Endothelial cell of umbilical vein (primary cell): ENCODE measurements at regions not wholly inside any gene's neighbourhood (a gene's known extent, or its start where the extent isn't known, plus 50 kb on each side); places are given as distances from the start of the nearest gene placed in this dataset.

Source experiments
- BruUV-seq: library from RNA; stranded (reverse); fragments of 400-500 nt; replicated peaks from 2 replicates; lab custom pipeline; 2021; lab: Mats Ljungman, UMichigan
- CTCF ChIA-PET: fragments of 300-600, 350-600 bp; sonication (Branson Sonifier 250); formaldehyde crosslinking; loops from one replicate; lab custom pipeline; 2021; ENCODE audit warnings: antibody characterized with exemption, inconsistent platforms; lab: Charles Lee
- POLR2A ChIA-PET: fragments of 300-600, 350-600 bp; sonication (Branson Sonifier 250); formaldehyde crosslinking; loops from one replicate; lab custom pipeline; 2021; ENCODE audit warnings: antibody characterized with exemption, inconsistent platforms; lab: Charles Lee
- DNase-seq: peaks from one replicate; pipeline ENCODE4 v3.0.0-alpha.2; 2011; ENCODE audit warnings: low read depth, low spot score
- FAIRE-seq: peaks from 2 replicates; lab custom pipeline; 2011; peaks lifted over from hg19 to GRCh38; lab: Jason Lieb, UNC
- H2AFZ ChIP-seq: 2 replicates; pipeline ENCODE4 v1.6.0; 2012; ENCODE audit warnings: low read depth, low read length, control low read depth, inconsistent platforms
- H3K27ac ChIP-seq: 2 replicates; pipeline ENCODE4 v1.5.1; 2011; ENCODE audit warnings: low read depth, mild to moderate bottlenecking, control low read depth, low read length, moderate library complexity; ENCODE audit not compliant: insufficient read depth
- H3K27me3 ChIP-seq, 2 experiments: 2 replicates each; pipeline versions ENCODE4 v1.6.0 to v1.6.1; 2011; ENCODE audit warnings: low read length in 2 of 2, mixed read lengths in 1 of 2; ENCODE audit not compliant: control insufficient read depth in 2 of 2, insufficient read depth in 2 of 2
- H3K36me3 ChIP-seq, 2 experiments: 2 replicates in 1 of 2; 3 replicates in 1 of 2; pipeline ENCODE4 v1.5.1; 2011; ENCODE audit warnings: low read length in 2 of 2, mild to moderate bottlenecking in 1 of 2, moderate library complexity in 1 of 2; ENCODE audit not compliant: control insufficient read depth in 2 of 2, insufficient read depth in 2 of 2; ENCODE audit errors: extremely low read depth in 1 of 2
- H3K4me1 ChIP-seq: 3 replicates; pipeline ENCODE4 v1.5.1; 2011; ENCODE audit warnings: mild to moderate bottlenecking, low read length; ENCODE audit not compliant: control insufficient read depth, insufficient read depth; ENCODE audit errors: extremely low read depth
- H3K4me2 ChIP-seq: 2 replicates; pipeline ENCODE4 v1.6.1; 2011; ENCODE audit warnings: low read length, control low read depth, mixed read lengths; ENCODE audit not compliant: insufficient read depth
- H3K4me3 ChIP-seq, 3 experiments: fragments of 200-600 bp in 1 of 3; sonication (generic), shearing (Covaris generic) in 1 of 3; replicated peaks in 1 of 3; 2 replicates each; pipeline ENCODE4 v1.5.1; 2011 to 2016; ENCODE audit warnings: control low read depth in 3 of 3, low read length in 3 of 3, mild to moderate bottlenecking in 2 of 3, inconsistent platforms in 1 of 3, low read depth in 1 of 3, moderate library complexity in 1 of 3; ENCODE audit not compliant: insufficient read depth in 1 of 3
- H3K79me2 ChIP-seq: 2 replicates; pipeline ENCODE4 v1.6.0; 2012; ENCODE audit warnings: low read length, inconsistent platforms; ENCODE audit not compliant: control insufficient read depth, insufficient read depth
- H3K9ac ChIP-seq: replicated peaks from 2 replicates; pipeline ENCODE3; 2011; ENCODE audit warnings: low read length, control low read depth; ENCODE audit not compliant: insufficient read depth; ENCODE audit errors: extremely low read depth
- H3K9me1 ChIP-seq: replicated peaks from 3 replicates; pipeline ENCODE4 v1.6.0; 2011; ENCODE audit warnings: mild to moderate bottlenecking, low read length; ENCODE audit not compliant: control insufficient read depth, insufficient read depth; ENCODE audit errors: extremely low read depth
- H3K9me3 ChIP-seq: replicated peaks from 2 replicates; pipeline ENCODE4 v1.5.1; 2012; ENCODE audit warnings: low read length, inconsistent platforms; ENCODE audit not compliant: control insufficient read depth, insufficient read depth
- H4K20me1 ChIP-seq: replicated peaks from 2 replicates; pipeline ENCODE3; 2011; ENCODE audit warnings: mild to moderate bottlenecking, low read length; ENCODE audit not compliant: control insufficient read depth, insufficient read depth; ENCODE audit errors: extremely low read depth
- EZH2 ChIP-seq: IDR thresholded peaks from 2 replicates; pipeline ENCODE4 v1.6.1; 2012; ENCODE audit warnings: borderline replicate concordance, low read depth, mild to moderate bottlenecking, moderate library complexity, low read length, inconsistent platforms; ENCODE audit not compliant: severe bottlenecking
- FOS ChIP-seq: IDR thresholded peaks from 2 replicates; pipeline ENCODE4 v1.6.1; 2011; ENCODE audit warnings: mild to moderate bottlenecking, low read length, moderate library complexity, borderline replicate concordance; ENCODE audit not compliant: insufficient read depth
- GATA2 ChIP-seq: IDR thresholded peaks from 2 replicates; pipeline ENCODE4 v1.7.0; 2011; ENCODE audit warnings: low read depth, mild to moderate bottlenecking, moderate library complexity, mixed read lengths, low read length; ENCODE audit not compliant: insufficient read length, insufficient read depth
- JUN ChIP-seq: IDR thresholded peaks from 2 replicates; pipeline ENCODE4 v1.6.1; 2011; ENCODE audit warnings: borderline replicate concordance, low read depth; ENCODE audit not compliant: insufficient read length, insufficient read depth
- MYC ChIP-seq: IDR thresholded peaks from one replicate; pipeline ENCODE4 v1.6.1; 2011; ENCODE audit warnings: mild to moderate bottlenecking, low read depth, low read length
- POLR2A ChIP-seq: IDR thresholded peaks from 2 replicates; pipeline ENCODE4 v1.6.1; 2012; ENCODE audit warnings: low read depth, mild to moderate bottlenecking, control low read depth, low read length
- POLR2AphosphoS5 ChIP-seq: IDR thresholded peaks from 2 replicates; pipeline ENCODE4 v1.6.1; 2012; ENCODE audit warnings: low read depth, mild to moderate bottlenecking, control low read depth, low read length, moderate library complexity; ENCODE audit not compliant: insufficient read depth
- dilution Hi-C: fragments of 300-500 bp; cut with MboI; formaldehyde crosslinking; loops from one replicate; pipeline ENCODE4 v1.15.0; 2019; ENCODE audit warnings: low sequenced_read_pairs; ENCODE audit not compliant: extremely low pct_ligation_motif_present
- intact Hi-C: fragments of 100-400 bp; cut with micrococcal nuclease; formaldehyde crosslinking; loops from one replicate; pipeline ENCODE4 v1.10.0; 2022

- POLR2A ChIA-PET = no interaction called here
- Histone ChIP-seq H3K4me3 (no peak overlapping the region), H3K79me2 (no peaks in the 10 kb centered on the region), H3K9ac (no peak overlapping the region), H2AFZ (no peak overlapping the region), H3K9me3 (no peaks in the 10 kb centered on the region), H3K9me1 (no peaks in the 10 kb centered on the region), H3K36me3 (no peaks in the 10 kb centered on the region), H3K27me3 (no peaks in the 10 kb centered on the region), H3K4me2 (no peak overlapping the region), H3K27ac (no peak overlapping the region), H3K4me1 (no peaks in the 10 kb centered on the region), H4K20me1 (no peaks in the 10 kb centered on the region)
- no TSS peak for BruUV-seq
- DNase-seq (no peak), FAIRE-seq (no peak)
- dilution Hi-C loops = no loop called here
- intact Hi-C loops = no loop called here
- CTCF ChIA-PET = no interaction called here
- TF ChIP-seq JUN = no peak
- no peak for TF ChIP-seq MYC
- no peak for TF ChIP-seq GATA2
- no peak for TF ChIP-seq POLR2AphosphoS5
- no peak for TF ChIP-seq POLR2A
Observed at GRCh38 chr3:95037097-95037496, 974.2 kb downstream of the NSUN3 start.

GRCh38 chr3:95037927-95038326 lies 975.1 kb downstream of the NSUN3 start:
- dilution Hi-C loops = no loop called here
- POLR2A ChIA-PET = no interaction called here
- Histone ChIP-seq H3K27ac (no peak overlapping the region), H4K20me1 (no peaks in the 10 kb centered on the region), H3K9ac (no peak overlapping the region), H3K9me1 (no peaks in the 10 kb centered on the region), H3K36me3 (no peaks in the 10 kb centered on the region), H3K9me3 (no peaks in the 10 kb centered on the region), H3K4me3 (no peak overlapping the region), H3K4me1 (no peaks in the 10 kb centered on the region), H3K27me3 (no peaks in the 10 kb centered on the region), H2AFZ (no peak overlapping the region), H3K79me2 (no peaks in the 10 kb centered on the region), H3K4me2 (no peak overlapping the region)
- no peak for TF ChIP-seq GATA2
- no peak for TF ChIP-seq FOS
- TF ChIP-seq EZH2 = no peak
- no peak for TF ChIP-seq POLR2AphosphoS5
- DNase-seq (no peak), FAIRE-seq (no peak)
- CTCF ChIA-PET = no interaction called here
- no TSS peak for BruUV-seq
- intact Hi-C loops = no loop called here
